ENCODE measurements at regions not wholly inside any gene's neighbourhood (a gene's known extent, or its start where the extent isn't known, plus 50 kb on each side); places are given as distances from the start of the nearest gene placed in this dataset.
"Not testable (repeated sequence)": the region's sequence is repeated elsewhere in the genome, so short reads cannot be mapped to it uniquely, and the experiment has no call there.

GRCh38 chr1:61552630-61553305 is 172.2 kb downstream of the TM2D1 start:
- Histone ChIP-seq H3K27ac (ENCODE audit: low read length) (no peak overlapping the region), H3K4me3 (ENCODE audit: low read length in 2 of 2) (no peak overlapping the region), H3K27me3 (ENCODE audit: control insufficient read depth in 1 of 2, insufficient read depth in 2 of 2, low read length in 2 of 2) (no peaks in the 10 kb centered on the region), H3K36me3 (ENCODE audit: control insufficient read depth in 2 of 2, insufficient read depth in 2 of 2, low read length in 2 of 2) (no peaks in the 10 kb centered on the region), H3K9ac (ENCODE audit: low read length in 2 of 2) (no peak overlapping the region), H3K4me1 (ENCODE audit: control insufficient read depth, insufficient read depth, low read length) (no peaks in the 10 kb centered on the region), H3K9me3 (ENCODE audit: control insufficient read depth in 2 of 2, low read length in 2 of 2) (peaks cover 0 to 7% of the 10 kb centered on the region in 2 donors)

- H3K9me3 ChIP-seq (ENCODE audit: control insufficient read depth in 2 of 2, low read length in 2 of 2); H3K27ac ChIP-seq (ENCODE audit: low read length): not testable (repeated sequence)
Observed at GRCh38 chr1:61547302-61547701, 177.6 kb downstream of the TM2D1 start.

GRCh38 chr1:61544870-61545269 is 180.1 kb downstream of the TM2D1 start:
- H3K9me3 ChIP-seq (ENCODE audit: control insufficient read depth in 2 of 2, low read length in 2 of 2); H3K27ac ChIP-seq (ENCODE audit: low read length); H3K4me3 ChIP-seq (ENCODE audit: low read length in 2 of 2); H3K9ac ChIP-seq (ENCODE audit: low read length in 2 of 2); H3K27me3 ChIP-seq (ENCODE audit: control insufficient read depth in 1 of 2, insufficient read depth in 2 of 2, low read length in 2 of 2); H3K36me3 ChIP-seq (ENCODE audit: control insufficient read depth in 2 of 2, insufficient read depth in 2 of 2, low read length in 2 of 2); H3K4me1 ChIP-seq (ENCODE audit: control insufficient read depth, insufficient read depth, low read length): not testable (repeated sequence)

More at GRCh38 chr1:61547302-61547701, 177.6 kb downstream of the TM2D1 start:
- H3K4me1 ChIP-seq (ENCODE audit: control insufficient read depth, insufficient read depth, low read length); H3K27me3 ChIP-seq (ENCODE audit: control insufficient read depth in 1 of 2, insufficient read depth in 2 of 2, low read length in 2 of 2); H3K4me3 ChIP-seq (ENCODE audit: low read length in 2 of 2); H3K36me3 ChIP-seq (ENCODE audit: control insufficient read depth in 2 of 2, insufficient read depth in 2 of 2, low read length in 2 of 2); H3K9ac ChIP-seq (ENCODE audit: low read length in 2 of 2): not testable (repeated sequence)

GRCh38 chr1:61543498-61543897 is 181.4 kb downstream of the TM2D1 start:
- not testable (repeated sequence) for H3K27me3 ChIP-seq (ENCODE audit: control insufficient read depth in 1 of 2, insufficient read depth in 2 of 2, low read length in 2 of 2); H3K36me3 ChIP-seq (ENCODE audit: control insufficient read depth in 2 of 2, insufficient read depth in 2 of 2, low read length in 2 of 2); H3K27ac ChIP-seq (ENCODE audit: low read length); H3K9ac ChIP-seq (ENCODE audit: low read length in 2 of 2); H3K9me3 ChIP-seq (ENCODE audit: control insufficient read depth in 2 of 2, low read length in 2 of 2); H3K4me1 ChIP-seq (ENCODE audit: control insufficient read depth, insufficient read depth, low read length); H3K4me3 ChIP-seq (ENCODE audit: low read length in 2 of 2)

GRCh38 chr1:61539720-61540462 is 185.1 kb downstream of the TM2D1 start:
- Histone ChIP-seq H3K36me3 (ENCODE audit: control insufficient read depth in 2 of 2, insufficient read depth in 2 of 2, low read length in 2 of 2) (no peaks in the 10 kb centered on the region), H3K9ac (ENCODE audit: low read length in 2 of 2) (no peak overlapping the region), H3K9me3 (ENCODE audit: control insufficient read depth in 2 of 2, low read length in 2 of 2) (no peaks in the 10 kb centered on the region), H3K4me1 (ENCODE audit: control insufficient read depth, insufficient read depth, low read length) (no peaks in the 10 kb centered on the region), H3K27ac (ENCODE audit: low read length) (no peak overlapping the region), H3K4me3 (ENCODE audit: low read length in 2 of 2) (no peak overlapping the region), H3K27me3 (ENCODE audit: control insufficient read depth in 1 of 2, insufficient read depth in 2 of 2, low read length in 2 of 2) (no peaks in the 10 kb centered on the region)

GRCh38 chr1:61538228-61538627 is 186.7 kb downstream of the TM2D1 start:
- Histone ChIP-seq H3K9ac (ENCODE audit: low read length in 2 of 2) (no peak overlapping the region), H3K4me3 (ENCODE audit: low read length in 2 of 2) (no peak overlapping the region)

GRCh38 chr1:61536174-61537108 is 188.5 kb downstream of the TM2D1 start:
- Histone ChIP-seq H3K27me3 (ENCODE audit: control insufficient read depth in 1 of 2, insufficient read depth in 2 of 2, low read length in 2 of 2) (no peaks in the 10 kb centered on the region), H3K27ac (ENCODE audit: low read length) (no peak overlapping the region), H3K9me3 (ENCODE audit: control insufficient read depth in 2 of 2, low read length in 2 of 2) (peaks cover 0 to 3% of the 10 kb centered on the region in 2 donors), H3K36me3 (ENCODE audit: control insufficient read depth in 2 of 2, insufficient read depth in 2 of 2, low read length in 2 of 2) (no peaks in the 10 kb centered on the region), H3K9ac (ENCODE audit: low read length in 2 of 2) (no peak overlapping the region), H3K4me1 (ENCODE audit: control insufficient read depth, insufficient read depth, low read length) (no peaks in the 10 kb centered on the region), H3K4me3 (ENCODE audit: low read length in 2 of 2) (no peak overlapping the region)

More at GRCh38 chr1:61538228-61538627, 186.7 kb downstream of the TM2D1 start:
- no peaks in the 10 kb centered on the region for H3K4me1 ChIP-seq (ENCODE audit: control insufficient read depth, insufficient read depth, low read length)
- no peaks in the 10 kb centered on the region for H3K27me3 ChIP-seq (ENCODE audit: control insufficient read depth in 1 of 2, insufficient read depth in 2 of 2, low read length in 2 of 2)
- peaks cover 0 to 3% of the 10 kb centered on the region in 2 donors for H3K9me3 ChIP-seq (ENCODE audit: control insufficient read depth in 2 of 2, low read length in 2 of 2)
- no peak overlapping the region for H3K27ac ChIP-seq (ENCODE audit: low read length)
- H3K36me3 ChIP-seq (ENCODE audit: control insufficient read depth in 2 of 2, insufficient read depth in 2 of 2, low read length in 2 of 2) = no peaks in the 10 kb centered on the region

GRCh38 chr1:61534847-61535246 is 190.1 kb downstream of the TM2D1 start:
- Histone ChIP-seq H3K27ac (ENCODE audit: low read length) (no peak overlapping the region), H3K4me3 (ENCODE audit: low read length in 2 of 2) (no peak overlapping the region), H3K36me3 (ENCODE audit: control insufficient read depth in 2 of 2, insufficient read depth in 2 of 2, low read length in 2 of 2) (no peaks in the 10 kb centered on the region), H3K27me3 (ENCODE audit: control insufficient read depth in 1 of 2, insufficient read depth in 2 of 2, low read length in 2 of 2) (no peaks in the 10 kb centered on the region), H3K9ac (ENCODE audit: low read length in 2 of 2) (no peak overlapping the region), H3K9me3 (ENCODE audit: control insufficient read depth in 2 of 2, low read length in 2 of 2) (peaks cover 0 to 3% of the 10 kb centered on the region in 2 donors), H3K4me1 (ENCODE audit: control insufficient read depth, insufficient read depth, low read length) (no peaks in the 10 kb centered on the region)

GRCh38 chr1:61533546-61533945 is 191.4 kb downstream of the TM2D1 start:
- H3K27ac ChIP-seq (ENCODE audit: low read length) = no peak overlapping the region
- no peak overlapping the region for H3K9ac ChIP-seq (ENCODE audit: low read length in 2 of 2)
- H3K4me1 ChIP-seq (ENCODE audit: control insufficient read depth, insufficient read depth, low read length) = no peaks in the 10 kb centered on the region
- no peaks in the 10 kb centered on the region for H3K27me3 ChIP-seq (ENCODE audit: control insufficient read depth in 1 of 2, insufficient read depth in 2 of 2, low read length in 2 of 2)
- peaks cover 0 to 3% of the 10 kb centered on the region in 2 donors for H3K9me3 ChIP-seq (ENCODE audit: control insufficient read depth in 2 of 2, low read length in 2 of 2)
- no peak overlapping the region for H3K4me3 ChIP-seq (ENCODE audit: low read length in 2 of 2)
- no peaks in the 10 kb centered on the region for H3K36me3 ChIP-seq (ENCODE audit: control insufficient read depth in 2 of 2, insufficient read depth in 2 of 2, low read length in 2 of 2)

- peaks cover 0 to 3% of the 10 kb centered on the region in 2 donors for H3K9me3 ChIP-seq (ENCODE audit: control insufficient read depth in 2 of 2, low read length in 2 of 2)
- H3K27ac ChIP-seq (ENCODE audit: low read length) = no peak overlapping the region
- no peaks in the 10 kb centered on the region for H3K36me3 ChIP-seq (ENCODE audit: control insufficient read depth in 2 of 2, insufficient read depth in 2 of 2, low read length in 2 of 2)
- H3K9ac ChIP-seq (ENCODE audit: low read length in 2 of 2) = no peak overlapping the region
- H3K27me3 ChIP-seq (ENCODE audit: control insufficient read depth in 1 of 2, insufficient read depth in 2 of 2, low read length in 2 of 2) = no peaks in the 10 kb centered on the region
- H3K4me3 ChIP-seq (ENCODE audit: low read length in 2 of 2) = no peak overlapping the region
- H3K4me1 ChIP-seq (ENCODE audit: control insufficient read depth, insufficient read depth, low read length) = no peaks in the 10 kb centered on the region
Observed at GRCh38 chr1:61531716-61532115, 193.2 kb downstream of the TM2D1 start.

Measured in stomach smooth muscle (tissue), 2 donors.